ENCODE measurements at regions not wholly inside any gene's neighbourhood (a gene's known extent, or its start where the extent isn't known, plus 50 kb on each side); places are given as distances from the start of the nearest gene placed in this dataset.
A peak's percentile ranks its signal among the peaks of the same experiment; 100 is the strongest.
"Not testable (repeated sequence)": the region's sequence is repeated elsewhere in the genome, so short reads cannot be mapped to it uniquely, and the experiment has no call there.

DNA sequence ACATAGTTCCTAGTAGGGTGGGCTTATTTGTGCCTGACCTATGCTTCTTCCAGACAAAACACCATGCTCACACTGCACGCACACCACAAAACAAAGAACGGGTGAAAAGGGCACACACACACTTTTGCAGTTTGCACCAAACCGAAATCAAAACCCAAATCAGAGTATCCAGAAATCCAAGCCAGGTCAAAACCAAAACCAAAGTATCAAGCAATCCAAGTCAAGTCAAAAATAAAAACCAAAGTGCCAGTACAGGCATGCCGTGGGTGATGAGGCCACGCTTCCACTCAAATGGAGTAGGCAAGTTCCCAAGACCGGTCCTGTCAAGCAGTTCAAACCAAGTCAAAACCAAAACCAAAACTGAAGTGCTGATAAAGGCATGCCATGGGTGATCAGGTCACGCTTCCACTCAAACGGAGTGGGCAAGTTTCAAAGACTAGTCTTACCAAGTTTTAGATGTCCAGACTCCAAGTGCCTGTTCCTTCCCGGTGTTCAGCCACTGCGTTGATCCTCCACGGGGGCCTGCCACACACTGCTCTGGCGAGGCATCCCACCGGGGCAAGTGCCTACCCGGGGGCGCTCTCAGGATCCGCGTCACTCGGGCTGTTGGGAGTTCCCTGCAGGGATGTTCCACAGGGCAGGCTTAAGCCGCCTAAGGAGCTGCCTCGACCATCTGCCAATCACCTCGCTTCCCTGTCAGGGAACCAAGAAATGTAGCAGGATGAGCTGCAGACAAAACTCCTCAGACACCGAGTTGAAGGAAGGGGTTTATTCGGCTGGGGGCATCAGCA is 184.5 kb upstream of the SGO1 start:
- DNase-seq: not testable (repeated sequence)

- DNase-seq: no peak
Measured at GRCh38 chr3:20361000-20361399, 175.0 kb upstream of the SGO1 start.

GRCh38 chr3:20353286-20353685 is 167.3 kb upstream of the SGO1 start:
- no peak for DNase-seq

GRCh38 chr3:20352546-20353179 is 166.7 kb upstream of the SGO1 start:
- DNase-seq: no peak

GRCh38 chr3:20350449-20350848 is 164.4 kb upstream of the SGO1 start:
- no peak for DNase-seq

DNA sequence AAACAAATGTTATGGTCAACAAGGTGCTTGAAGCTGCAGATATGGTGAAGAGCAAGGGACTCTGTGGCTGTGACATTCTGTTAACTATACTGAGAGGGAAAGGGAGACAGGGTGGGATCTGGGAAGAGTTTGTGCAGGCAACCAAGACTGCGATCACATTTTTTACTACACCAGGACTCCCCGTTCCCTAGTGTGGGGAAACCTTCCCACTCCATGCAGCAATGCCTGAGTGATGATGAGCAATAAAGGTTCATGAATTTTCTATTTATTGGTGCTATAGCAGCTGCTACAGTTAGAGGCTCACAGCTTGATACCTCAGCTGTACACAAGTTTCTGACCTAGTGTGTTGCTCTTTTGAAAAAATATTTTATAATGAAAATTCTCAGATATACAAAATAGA is 160.9 kb upstream of the SGO1 start:
- DNase-seq: no peak

DNA sequence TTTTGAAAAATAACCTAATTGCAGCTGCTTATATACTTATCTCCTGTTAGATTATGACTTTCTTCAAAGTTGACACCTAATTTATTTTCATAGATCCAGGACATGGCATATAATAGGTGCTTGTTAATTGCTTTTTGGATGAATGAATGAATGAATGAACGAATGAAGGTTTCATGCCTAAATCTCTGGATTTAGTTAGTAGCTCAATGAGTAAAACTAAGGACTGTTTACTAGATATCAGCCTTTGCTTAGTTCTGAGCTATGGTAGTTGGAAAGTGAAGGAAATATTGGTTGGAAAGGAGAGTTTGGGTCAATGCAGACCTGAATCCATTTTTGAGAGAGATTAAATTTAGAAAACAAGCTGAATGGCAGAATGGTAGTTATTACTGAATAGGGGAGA is 160.4 kb upstream of the SGO1 start:
- DNase-seq: no peak

- DNase-seq: no peak
Measured at GRCh38 chr3:20344400-20344959, 158.5 kb upstream of the SGO1 start.

GRCh38 chr3:20343790-20344189 is 157.8 kb upstream of the SGO1 start:
- DNase-seq: no peak

DNA sequence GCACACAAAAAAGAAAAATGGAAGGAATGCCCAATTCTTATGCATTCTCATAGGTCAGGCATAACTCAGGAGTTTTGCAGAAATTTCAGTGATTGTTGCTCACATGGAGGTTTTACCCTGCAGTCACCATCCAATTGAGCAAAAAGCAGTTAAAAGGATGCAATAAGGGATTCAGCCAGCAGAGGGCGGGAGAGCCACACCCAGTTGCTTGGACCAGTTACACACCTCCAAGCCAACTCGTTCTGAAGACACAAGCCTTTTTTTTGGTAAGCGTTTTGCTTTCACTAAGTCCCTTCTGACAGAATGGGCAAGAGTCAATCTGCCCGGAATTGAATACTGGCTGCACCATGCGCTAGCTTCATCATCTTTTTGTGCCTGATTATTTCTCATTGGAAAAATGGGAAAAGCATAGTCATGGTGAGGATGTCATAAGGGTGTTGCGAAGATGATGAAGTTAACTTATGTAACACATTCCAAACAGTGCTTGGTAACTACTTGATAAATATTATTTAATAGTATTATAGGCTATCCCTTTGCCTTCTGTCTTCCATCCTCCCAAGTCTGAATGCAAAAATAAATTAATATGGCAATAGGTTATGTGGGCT is 154.4 kb upstream of the SGO1 start:
- DNase-seq: peak; percentile 63

DNA sequence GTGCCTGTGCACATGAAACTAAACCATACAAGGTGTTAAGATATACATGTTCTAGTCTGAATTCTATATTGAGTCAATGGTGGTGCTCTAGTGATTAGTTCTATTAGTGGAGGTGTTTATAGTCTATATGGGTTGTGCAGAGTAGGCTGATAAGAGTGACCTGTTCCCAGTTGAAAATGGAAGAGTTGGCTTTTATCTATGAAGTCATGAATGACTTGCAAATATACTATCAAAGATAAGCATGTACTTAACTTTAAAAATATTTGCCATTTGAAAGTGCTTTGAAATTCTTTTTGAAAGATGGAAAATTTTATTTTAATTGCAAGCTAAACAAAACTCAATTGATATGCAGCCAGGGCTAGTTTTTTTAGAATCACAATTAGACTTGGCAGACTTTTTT is 150.6 kb upstream of the SGO1 start:
- no peak for DNase-seq

DNA sequence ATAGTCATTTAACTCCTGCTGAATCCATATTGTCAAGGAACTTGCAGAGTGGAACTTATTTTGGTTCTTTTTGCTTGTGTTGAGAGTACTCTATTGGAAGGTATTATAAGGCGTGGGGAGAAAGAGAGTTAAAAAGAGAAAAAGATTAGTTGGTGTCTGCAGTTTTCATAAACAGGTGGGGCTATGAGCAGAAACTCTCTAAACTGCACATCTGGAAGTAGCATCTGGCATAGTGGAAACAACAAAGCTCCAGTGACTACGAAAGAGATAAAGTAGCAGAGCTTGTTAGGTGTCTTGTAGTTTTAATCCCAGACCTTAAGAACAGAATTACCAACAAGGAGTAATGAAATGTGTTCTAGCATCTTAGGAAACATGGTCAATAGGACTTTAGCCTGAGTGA is 148.8 kb upstream of the SGO1 start:
- DNase-seq: no peak

GRCh38 chr3:20327889-20328288 is 141.9 kb upstream of the SGO1 start:
- DNase-seq: no peak

DNA sequence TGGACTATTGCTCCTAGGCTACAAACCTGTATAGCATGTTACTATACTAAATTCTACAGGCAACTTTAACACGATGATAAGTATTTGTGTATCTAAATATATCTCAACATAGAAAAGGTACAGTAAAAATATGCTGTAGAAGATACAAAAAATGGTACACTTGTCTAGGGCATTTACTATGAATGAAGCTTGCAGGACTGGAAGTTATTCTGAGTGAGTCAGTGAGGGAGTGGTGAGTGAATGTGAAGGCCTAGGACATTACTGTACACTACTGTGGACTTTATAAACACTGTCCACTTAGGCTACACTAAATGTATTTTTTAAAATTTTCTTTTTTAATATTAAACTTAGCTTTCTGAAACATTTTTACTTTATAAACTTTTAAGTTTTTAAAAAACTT is 140.5 kb upstream of the SGO1 start:
- no peak for DNase-seq

DNA sequence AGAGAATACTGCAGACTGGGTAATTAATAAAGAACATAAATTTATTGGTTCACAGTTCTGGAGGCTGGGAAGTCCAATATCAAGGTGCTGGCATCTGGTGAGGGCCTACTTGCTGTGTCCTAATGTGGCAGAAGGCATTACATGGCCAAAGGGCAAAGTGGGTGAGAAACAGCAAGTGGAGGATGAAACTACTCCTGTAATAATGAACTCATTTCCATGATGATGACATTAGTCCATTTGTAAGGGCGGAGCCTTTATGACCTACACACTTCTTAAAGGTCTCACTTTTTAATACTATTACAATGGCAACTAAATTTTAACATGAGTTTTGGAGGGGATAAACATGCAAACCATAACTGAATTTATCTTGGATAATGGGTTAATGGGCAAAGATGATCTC is 139.6 kb upstream of the SGO1 start:
- DNase-seq: no peak

- DNase-seq: no peak
Measured at GRCh38 chr3:20324664-20325478, 138.9 kb upstream of the SGO1 start.

DNA sequence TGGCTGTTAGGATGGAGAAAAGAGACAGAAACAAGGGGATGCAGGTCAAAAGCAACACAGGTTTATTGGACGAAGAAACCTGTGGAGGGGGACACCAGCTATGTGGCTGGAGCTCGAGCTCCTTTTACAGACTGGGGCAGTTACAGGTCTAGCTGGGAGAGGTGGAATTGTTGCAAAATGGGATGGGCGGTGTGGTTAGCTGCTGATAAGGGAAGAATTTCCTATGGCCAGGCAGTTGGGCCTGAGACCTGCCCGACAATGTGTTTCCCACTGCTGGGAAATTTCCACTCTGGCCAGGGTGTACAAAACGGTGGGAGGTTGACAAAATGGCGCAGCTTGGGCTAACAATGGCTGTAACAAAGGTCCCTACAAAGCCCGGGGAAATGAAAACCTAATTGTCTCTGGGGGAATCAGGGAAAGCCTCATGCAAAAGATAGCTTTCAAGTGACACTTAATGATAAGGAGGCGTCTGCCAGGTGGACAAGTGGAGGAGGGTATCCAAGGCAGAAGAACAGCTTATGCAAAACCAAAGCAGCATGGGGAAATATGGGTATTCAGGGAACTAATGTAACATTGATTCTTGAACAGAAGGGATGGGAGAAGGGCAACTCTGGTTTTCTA is 137.4 kb upstream of the SGO1 start:
- no peak for DNase-seq

DNA sequence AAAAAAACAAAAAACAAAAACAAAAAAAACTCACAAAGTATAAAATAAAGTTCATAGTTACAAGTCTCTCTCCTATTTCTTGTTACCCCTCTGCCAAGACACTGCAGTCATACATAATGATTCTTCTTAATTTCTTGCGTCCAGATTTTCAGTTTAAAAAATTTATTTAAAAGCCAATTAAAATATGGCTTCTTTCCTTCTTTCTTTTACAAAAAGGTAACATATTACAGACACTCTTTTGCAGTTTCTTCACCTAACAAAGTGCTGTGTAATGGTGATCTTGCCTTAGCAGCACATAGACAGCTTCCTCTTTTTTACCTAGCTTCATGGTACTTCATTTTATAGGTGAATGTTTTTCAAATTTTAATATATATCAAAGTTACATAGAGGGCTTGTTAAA is 136.1 kb upstream of the SGO1 start:
- DNase-seq: no peak

DNA sequence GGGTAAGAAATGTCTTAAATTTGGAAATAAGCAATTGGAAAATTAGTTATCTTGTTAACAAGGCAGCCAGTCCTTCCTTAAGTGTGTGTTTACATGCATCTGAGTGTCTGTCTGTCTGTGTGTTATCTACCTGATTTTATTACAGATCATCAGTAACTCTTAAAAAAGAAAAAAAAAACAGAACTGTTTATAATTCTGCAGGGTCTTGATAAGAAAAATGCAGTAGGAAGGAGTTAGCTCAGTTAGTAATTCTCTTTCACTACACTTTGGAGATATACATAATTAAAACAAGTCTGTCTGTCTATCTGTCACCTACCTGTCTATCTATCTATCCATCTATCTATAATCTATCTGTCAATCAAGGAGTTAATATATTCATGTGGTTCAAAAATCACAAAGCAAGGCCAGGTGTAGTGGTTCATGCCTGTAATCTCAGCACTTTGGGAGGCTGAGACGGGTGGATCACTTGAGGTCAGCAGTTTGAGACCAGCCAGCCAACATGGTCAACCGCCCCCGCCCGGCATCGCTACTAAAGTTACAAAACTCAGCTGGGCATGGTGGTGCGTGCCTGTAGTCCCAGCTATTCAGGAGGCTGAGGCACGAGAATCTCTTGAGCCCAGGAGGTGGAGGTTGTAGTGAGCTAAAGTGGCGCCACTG is 135.5 kb upstream of the SGO1 start:
- DNase-seq: no peak

GRCh38 chr3:20320489-20320888 is 134.5 kb upstream of the SGO1 start:
- no peak for DNase-seq

GRCh38 chr3:20319551-20319950 is 133.5 kb upstream of the SGO1 start:
- no peak for DNase-seq

- DNase-seq: no peak
Measured at GRCh38 chr3:20317616-20318015, 131.6 kb upstream of the SGO1 start.

All from CD4-positive, alpha-beta T cell treated with Interleukin-21 for 1 hour (primary cell).